DMS53 treated with DMSO at 0.1 percent for 48 hours (cell line): ENCODE measurements at regions not wholly inside any gene's neighbourhood (a gene's known extent, or its start where the extent isn't known, plus 50 kb on each side); places are given as distances from the start of the nearest gene placed in this dataset.
"Not testable (repeated sequence)": the region's sequence is repeated elsewhere in the genome, so short reads cannot be mapped to it uniquely, and the experiment has no call there.

Experiments
- DNase-seq: peaks from one replicate; lab custom pipeline; 2025; ENCODE audit not compliant: unreplicated experiment; lab: John Stamatoyannopoulos, UW

- DNase-seq, result no peak
These were observed 330.3 kb downstream of the BCOR start for GRCh38 chrX:39767446-39767845.

GRCh38 chrX:39769748-39770147, 328.0 kb downstream of the BCOR start:
- DNase-seq, result no peak

- no peak for DNase-seq
These were observed 326.7 kb downstream of the BCOR start for GRCh38 chrX:39771089-39771488.

GRCh38 chrX:39772057-39772832, 325.5 kb downstream of the BCOR start:
- DNase-seq, result peak; percentile 45

- no peak for DNase-seq
These were observed 324.6 kb downstream of the BCOR start for GRCh38 chrX:39773150-39773549.

DNA sequence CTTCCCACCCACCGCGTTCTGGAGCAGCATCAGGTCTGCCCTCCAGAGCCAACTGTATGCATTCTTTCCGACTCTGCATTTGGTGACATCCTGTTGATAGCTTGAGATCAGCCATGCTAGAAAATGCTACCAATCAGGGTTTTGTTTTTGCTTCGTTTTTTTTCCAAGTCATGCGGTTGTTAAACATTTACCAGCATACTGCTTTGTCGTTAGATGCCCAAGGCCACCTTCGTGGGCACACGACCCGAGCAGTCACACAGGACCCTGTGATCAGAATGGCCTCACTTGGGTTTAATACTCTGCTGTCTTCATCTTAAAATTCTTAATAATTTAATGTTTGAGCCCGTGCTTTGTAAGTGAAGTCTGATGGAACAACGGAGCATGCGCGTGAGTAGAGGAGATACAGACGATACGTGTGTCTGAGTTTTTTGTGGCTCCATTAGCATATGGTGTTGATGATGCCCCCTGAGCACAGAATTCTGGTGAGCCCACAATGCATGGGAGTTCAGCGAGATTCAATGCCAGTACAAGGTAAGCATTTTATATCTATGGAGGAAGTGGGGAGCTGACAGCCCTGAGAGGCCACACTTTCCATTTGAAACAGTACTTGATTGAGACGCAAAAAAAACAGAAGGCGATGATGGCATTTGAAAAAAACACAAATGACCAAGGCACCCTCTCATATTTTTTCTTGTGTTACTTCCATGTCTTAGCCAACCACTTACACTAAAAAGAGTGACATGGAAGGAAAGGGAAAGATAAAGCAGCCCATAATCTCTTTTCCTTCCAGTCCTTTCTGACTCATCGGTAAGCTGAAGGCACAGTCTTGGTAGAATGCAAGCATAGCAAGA, 323.6 kb downstream of the BCOR start:
- peak; percentile 74 for DNase-seq

- DNase-seq, result no peak
These were observed 322.9 kb downstream of the BCOR start for GRCh38 chrX:39774774-39775328.

DNA sequence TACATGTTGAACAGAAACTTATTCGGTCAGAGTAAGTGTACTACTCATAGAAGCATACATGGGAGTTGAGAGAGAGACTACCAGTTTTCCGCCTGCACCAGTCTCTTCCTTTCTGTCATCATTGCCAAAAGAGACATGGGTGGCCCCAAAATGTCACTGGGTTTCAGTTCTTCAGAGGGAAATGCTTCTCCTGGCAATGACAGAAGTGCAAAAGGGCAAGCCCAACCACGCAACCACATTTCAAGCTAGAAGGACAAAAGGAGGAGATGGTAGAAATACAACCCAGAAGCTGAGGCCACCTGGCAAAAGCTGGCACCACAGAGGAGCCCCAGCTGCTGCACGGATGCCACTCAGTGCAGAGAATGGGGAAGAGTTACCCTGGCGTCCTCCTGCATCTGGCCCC, 320.1 kb downstream of the BCOR start:
- no peak for DNase-seq

DNA sequence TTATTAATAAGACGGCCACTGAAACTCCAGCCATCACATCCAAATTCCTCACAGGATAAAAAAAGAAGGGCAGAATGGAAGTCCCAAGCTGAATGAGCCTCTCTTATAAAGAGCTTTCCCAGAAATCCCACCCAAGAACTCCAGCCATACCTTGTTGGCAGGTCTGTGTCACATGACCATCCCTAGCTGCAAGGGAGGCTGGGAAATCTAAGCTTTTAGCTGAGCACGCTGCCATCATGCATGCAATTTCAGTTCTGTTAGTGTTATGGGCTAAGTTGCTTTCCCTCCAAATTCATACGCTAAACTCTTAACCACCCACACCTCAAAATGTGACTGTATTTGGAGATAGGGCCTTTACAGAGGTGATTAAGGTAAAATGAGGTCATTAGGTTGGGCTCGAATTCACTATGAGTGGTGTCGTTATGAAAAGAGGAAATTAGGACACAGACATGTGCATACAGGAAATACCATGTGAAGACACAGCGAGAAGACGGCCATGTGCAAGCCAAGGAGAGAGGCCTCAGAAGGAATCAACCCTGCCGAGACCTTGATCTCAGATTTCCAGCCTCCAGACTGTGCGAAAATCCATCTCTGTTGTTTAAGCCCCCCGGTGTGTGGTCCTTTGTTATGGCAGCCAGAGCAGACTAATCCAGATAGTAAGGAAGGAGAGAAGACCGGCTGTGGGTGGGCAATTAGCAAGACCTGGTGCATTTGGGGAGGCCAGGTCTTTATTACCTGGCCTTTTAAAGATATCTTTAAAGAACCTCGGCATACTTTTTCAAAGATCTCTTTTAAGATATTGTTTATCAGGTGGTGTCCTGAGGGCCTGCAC, 317.6 kb downstream of the BCOR start:
- no peak for DNase-seq

- no peak for DNase-seq
These were observed 315.5 kb downstream of the BCOR start for GRCh38 chrX:39782276-39782675.

DNA sequence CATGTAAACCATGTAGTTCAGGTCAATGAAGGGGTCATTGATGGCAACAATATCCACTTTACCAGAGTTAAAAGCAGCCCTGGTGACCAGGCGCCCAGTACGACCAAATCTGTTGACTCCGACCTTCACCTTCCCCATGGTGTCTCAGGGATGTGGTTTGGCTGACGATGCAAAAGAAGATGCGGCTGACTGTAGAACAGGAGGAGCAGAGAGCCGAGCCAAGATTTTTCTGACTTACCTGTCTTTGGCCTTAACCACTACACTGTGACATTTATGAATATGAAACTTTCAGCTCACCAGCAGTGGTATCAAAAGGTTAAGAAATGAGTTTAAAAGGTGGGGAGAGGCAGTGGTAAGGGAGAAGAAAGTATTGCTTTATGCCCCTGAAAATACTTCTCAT, 309.8 kb downstream of the BCOR start:
- DNase-seq, result no peak

GRCh38 chrX:39788521-39788920, 309.2 kb downstream of the BCOR start:
- DNase-seq, result no peak

GRCh38 chrX:39791691-39792090, 306.1 kb downstream of the BCOR start:
- DNase-seq, result no peak

DNA sequence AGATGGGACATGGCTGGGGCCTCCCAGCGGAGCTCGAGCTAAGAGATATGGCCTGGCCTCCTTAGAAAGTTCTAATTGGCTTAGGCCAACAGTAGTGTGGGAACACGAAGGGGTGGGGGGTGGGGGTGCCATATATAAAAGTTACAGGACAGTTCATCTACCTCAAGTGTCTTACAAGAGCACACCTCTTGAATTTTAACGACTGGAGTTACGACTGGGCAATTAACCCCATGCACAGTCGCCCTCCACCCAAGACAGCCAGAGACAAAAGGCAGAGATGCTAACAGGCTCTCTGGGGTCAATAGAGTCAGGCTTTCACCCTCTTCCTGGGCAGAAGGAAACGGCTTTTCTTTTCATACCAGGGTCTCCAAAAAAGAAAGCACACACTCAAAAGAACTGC, 302.2 kb downstream of the BCOR start:
- DNase-seq, result no peak

GRCh38 chrX:39796856-39797255, 300.9 kb downstream of the BCOR start:
- no peak for DNase-seq

- DNase-seq, result not testable (repeated sequence)
These were observed 299.3 kb downstream of the BCOR start for GRCh38 chrX:39798488-39798887.

- DNase-seq, result no peak
These were observed 295.4 kb downstream of the BCOR start for GRCh38 chrX:39802354-39802753.

GRCh38 chrX:39802908-39803307, 294.9 kb downstream of the BCOR start:
- DNase-seq, result no peak

GRCh38 chrX:39805022-39805421, 292.7 kb downstream of the BCOR start:
- DNase-seq, result no peak

GRCh38 chrX:39805825-39806224, 291.9 kb downstream of the BCOR start:
- DNase-seq, result no peak

- no peak for DNase-seq
These were observed 289.3 kb downstream of the BCOR start for GRCh38 chrX:39808471-39808917.
